CD4-positive, alpha-beta T cell (primary cell): ENCODE measurements at regions not wholly inside any gene's neighbourhood (a gene's known extent, or its start where the extent isn't known, plus 50 kb on each side); places are given as distances from the start of the nearest gene placed in this dataset.

Experiments
- ATAC-seq: fragments of 200-7000 bp; cut with Tn5 transposase; one replicate; pipeline ENCODE4 v1.10.0; 2022; ENCODE audit warnings: mild to moderate bottlenecking; ENCODE audit not compliant: poor library complexity
- CTCF ChIA-PET: fragments of 350-600 bp; sonication (Branson Sonifier 250); formaldehyde crosslinking; loops from one replicate; lab custom pipeline; 2021; ENCODE audit warnings: antibody characterized with exemption, inconsistent platforms; lab: Charles Lee
- POLR2A ChIA-PET: fragments of 350-600 bp; sonication (Branson Sonifier 250); formaldehyde crosslinking; loops from one replicate; lab custom pipeline; 2021; ENCODE audit warnings: antibody characterized with exemption, inconsistent platforms; lab: Charles Lee
- DNase-seq, 14 experiments: peaks; one replicate each; pipeline ENCODE4 v3.0.0-alpha.2; 2013 to 2020; ENCODE audit warnings: mixed read lengths in 2 of 14
- H3K27ac ChIP-seq, 2 donors: one replicate each; pipeline versions ENCODE4 v1.5.1 to v1.7.0; 2013; ENCODE audit warnings: low read length in 2 of 2, low read depth in 1 of 2, mild to moderate bottlenecking in 1 of 2
- H3K27me3 ChIP-seq, 2 experiments: 1 replicate in 1 of 2; 2 replicates in 1 of 2; pipeline versions ENCODE4 v1.6.1 to v1.7.0; 2013; ENCODE audit warnings: low read length in 2 of 2, control low read depth in 1 of 2, mild to moderate bottlenecking in 1 of 2, moderate library complexity in 1 of 2; ENCODE audit not compliant: insufficient read depth in 2 of 2, control insufficient read depth in 1 of 2
- H3K36me3 ChIP-seq: one replicate; pipeline ENCODE4 v1.6.1; 2013; ENCODE audit warnings: low read length, control low read depth; ENCODE audit not compliant: insufficient read depth
- H3K4me1 ChIP-seq: one replicate; pipeline ENCODE4 v1.6.1; 2013; ENCODE audit warnings: low read length, control low read depth; ENCODE audit not compliant: insufficient read depth
- H3K4me3 ChIP-seq: one replicate; pipeline ENCODE4 v1.5.1; 2013; ENCODE audit warnings: mild to moderate bottlenecking, low read length, moderate library complexity
- H3K9me3 ChIP-seq, 2 experiments: 1 replicate in 1 of 2; 2 replicates in 1 of 2; pipeline versions ENCODE4 v1.6.1 to v1.7.0; 2013; ENCODE audit warnings: low read length in 2 of 2, mild to moderate bottlenecking in 2 of 2, control low read depth in 1 of 2, moderate library complexity in 1 of 2; ENCODE audit not compliant: control insufficient read depth in 1 of 2, insufficient read depth in 1 of 2
- H3K27ac Mint-ChIP-seq: one replicate; pipeline ENCODE4 v1.8.0; 2020; ENCODE audit warnings: mixed read lengths
- H3K27me3 Mint-ChIP-seq: one replicate; pipeline ENCODE4 v1.8.0; 2021; ENCODE audit warnings: mixed read lengths
- H3K36me3 Mint-ChIP-seq: one replicate; pipeline ENCODE4 v1.8.0; 2021; ENCODE audit warnings: low read depth, mixed read lengths
- H3K4me1 Mint-ChIP-seq: one replicate; pipeline ENCODE4 v1.8.0; 2021; ENCODE audit warnings: low read depth, mixed read lengths
- H3K4me3 Mint-ChIP-seq: one replicate; pipeline ENCODE4 v1.8.0; 2020; ENCODE audit warnings: mild to moderate bottlenecking, mixed read lengths
- H3K9me3 Mint-ChIP-seq: one replicate; pipeline ENCODE4 v1.8.0; 2020; ENCODE audit warnings: mixed read lengths
- CTCF ChIP-seq: fragments of 200-600 bp; IDR thresholded peaks from one replicate; pipeline ENCODE4 v1.8.0; 2022; ENCODE audit warnings: antibody characterized with exemption, mild to moderate bottlenecking
- intact Hi-C, 2 experiments: fragments of 100-400 bp; cut with DNase I in 1 of 2; cut with micrococcal nuclease in 1 of 2; formaldehyde crosslinking; loops; one replicate each; pipeline versions ENCODE4 v1.15.1 to v1.9.0; 2023 to 2025; cut with DNase I, micrococcal nuclease

GRCh38 chr9:119739476-119739875 is 370.2 kb upstream of the BRINP1 start:
- TF ChIP-seq CTCF = no peak
- intact Hi-C loops = no loop called here

GRCh38 chr9:119736491-119737454 is 367.5 kb upstream of the BRINP1 start:
- no peak for TF ChIP-seq CTCF
- no peak for DNase-seq
- H3K27me3 Mint-ChIP-seq = no peaks in the 10 kb centered on the region
- peaks cover 5% of the 10 kb centered on the region for H3K9me3 Mint-ChIP-seq
- POLR2A ChIA-PET = no interaction called here
- Histone ChIP-seq H3K27ac (no peak overlapping the region), H3K36me3 (no peaks in the 10 kb centered on the region), H3K4me1 (no peaks in the 10 kb centered on the region), H3K4me3 (no peak overlapping the region), H3K9me3 (peaks cover 0 to 3% of the 10 kb centered on the region in 2 experiments), H3K27me3 (no peaks in the 10 kb centered on the region)
- CTCF ChIA-PET = no interaction called here
- no peak for ATAC-seq
- no peak overlapping the region for H3K4me3 Mint-ChIP-seq
- no peak overlapping the region for H3K27ac Mint-ChIP-seq
- no peaks in the 10 kb centered on the region for H3K4me1 Mint-ChIP-seq
- no peaks in the 10 kb centered on the region for H3K36me3 Mint-ChIP-seq
- intact Hi-C loops = no loop called here

More at GRCh38 chr9:119739476-119739875, 370.2 kb upstream of the BRINP1 start:
- Histone ChIP-seq H3K4me1 (no peaks in the 10 kb centered on the region), H3K27ac (no peak overlapping the region), H3K4me3 (no peak overlapping the region), H3K9me3 (peaks cover 0 to 7% of the 10 kb centered on the region in 2 experiments), H3K27me3 (no peaks in the 10 kb centered on the region), H3K36me3 (no peaks in the 10 kb centered on the region)
- Mint-ChIP-seq H3K27me3 (no peaks in the 10 kb centered on the region), H3K36me3 (no peaks in the 10 kb centered on the region), H3K4me3 (no peak overlapping the region), H3K9me3 (peaks cover 6% of the 10 kb centered on the region), H3K27ac (no peak overlapping the region), H3K4me1 (no peaks in the 10 kb centered on the region)
- CTCF ChIA-PET = no interaction called here
- DNase-seq = no peak
- POLR2A ChIA-PET = no interaction called here
- no peak for ATAC-seq

GRCh38 chr9:119727988-119728387 is 358.8 kb upstream of the BRINP1 start:
- peaks cover 2% of the 10 kb centered on the region for H3K9me3 Mint-ChIP-seq
- CTCF ChIA-PET = no interaction called here
- H3K27me3 Mint-ChIP-seq = no peaks in the 10 kb centered on the region

More at GRCh38 chr9:119727988-119728387, 358.8 kb upstream of the BRINP1 start:
- no peaks in the 10 kb centered on the region for H3K36me3 Mint-ChIP-seq
- no peak overlapping the region for H3K4me3 Mint-ChIP-seq
- Histone ChIP-seq H3K4me1 (no peaks in the 10 kb centered on the region), H3K27me3 (no peaks in the 10 kb centered on the region), H3K4me3 (no peak overlapping the region), H3K9me3 (no peaks in the 10 kb centered on the region), H3K36me3 (no peaks in the 10 kb centered on the region), H3K27ac (no peak overlapping the region)
- no peak for TF ChIP-seq CTCF
- POLR2A ChIA-PET = no interaction called here
- H3K4me1 Mint-ChIP-seq = no peaks in the 10 kb centered on the region
- intact Hi-C loops = no loop called here
- ATAC-seq = no peak
- no peak overlapping the region for H3K27ac Mint-ChIP-seq
- DNase-seq = no peak
